HAP-1 (cell line): ENCODE measurements at regions not wholly inside any gene's neighbourhood (a gene's known extent, or its start where the extent isn't known, plus 50 kb on each side); places are given as distances from the start of the nearest gene placed in this dataset.
"Not testable (repeated sequence)": the region's sequence is repeated elsewhere in the genome, so short reads cannot be mapped to it uniquely, and the experiment has no call there.

Experiments
- DNase-seq, 2 experiments: peaks; one replicate each; pipeline ENCODE4 v3.0.0-alpha.2; 2016 to 2020; ENCODE audit warnings: low spot score in 2 of 2
- H3K27me3 ChIP-seq: fragments of 250-450 bp; sonication (Bioruptor Pico); 2 replicates; pipeline ENCODE4 v1.5.1; 2020; ENCODE audit warnings: low read depth, mild to moderate bottlenecking, moderate library complexity
- H3K36me3 ChIP-seq: fragments of 250-450 bp; sonication (Bioruptor Pico); replicated peaks from 2 replicates; pipeline ENCODE4 v1.5.1; 2020; ENCODE audit warnings: mild to moderate bottlenecking
- H3K4me1 ChIP-seq: fragments of 250-450 bp; sonication (Bioruptor Pico); 2 replicates; pipeline ENCODE4 v1.5.1; 2020; ENCODE audit warnings: mild to moderate bottlenecking
- H3K4me3 ChIP-seq: fragments of 250-450 bp; sonication (Bioruptor Pico); 2 replicates; pipeline ENCODE4 v1.5.1; 2020; ENCODE audit warnings: mild to moderate bottlenecking, moderate library complexity
- H3K9me3 ChIP-seq: fragments of 250-450 bp; sonication (Bioruptor Pico); 2 replicates; pipeline ENCODE4 v1.5.1; 2020; ENCODE audit warnings: mild to moderate bottlenecking, moderate library complexity
- in situ Hi-C: fragments of 300-500 bp; cut with MboI; formaldehyde crosslinking; loops from 3 replicates; pipeline ENCODE4 v1.14.3; 2020; ENCODE audit warnings: low sequenced_read_pairs, inconsistent platforms, mixed read lengths

GRCh38 chr6:132130626-132131298 lies 179.6 kb upstream of the CCN2 start:
- H3K9me3 ChIP-seq: no peaks in the 10 kb centered on the region
- no peak for DNase-seq
- H3K4me3 ChIP-seq: no peak overlapping the region
- peaks cover 9% of the 10 kb centered on the region; the same call in 1 of the 2 replicates for H3K4me1 ChIP-seq
- in situ Hi-C loops: no loop called here
- H3K36me3 ChIP-seq: no peaks in the 10 kb centered on the region
- no peaks in the 10 kb centered on the region for H3K27me3 ChIP-seq

GRCh38 chr6:132128424-132128823 lies 177.3 kb upstream of the CCN2 start:
- in situ Hi-C loops: no loop called here
- no peak for DNase-seq

GRCh38 chr6:132126150-132126549 lies 175.0 kb upstream of the CCN2 start:
- H3K27me3 ChIP-seq: no peaks in the 10 kb centered on the region
- no peak for DNase-seq
- no peaks in the 10 kb centered on the region for H3K36me3 ChIP-seq
- no peak overlapping the region for H3K4me3 ChIP-seq
- no peaks in the 10 kb centered on the region for H3K9me3 ChIP-seq
- in situ Hi-C loops: no loop called here
- H3K4me1 ChIP-seq: no peaks in the 10 kb centered on the region

More at GRCh38 chr6:132128424-132128823, 177.3 kb upstream of the CCN2 start:
- H3K36me3 ChIP-seq: no peaks in the 10 kb centered on the region
- peaks cover 9% of the 10 kb centered on the region; the same call in 1 of the 2 replicates for H3K4me1 ChIP-seq
- H3K9me3 ChIP-seq: no peaks in the 10 kb centered on the region
- no peak overlapping the region for H3K4me3 ChIP-seq
- no peaks in the 10 kb centered on the region for H3K27me3 ChIP-seq

GRCh38 chr6:132122871-132123270 lies 171.7 kb upstream of the CCN2 start:
- DNase-seq: no peak
- H3K27me3 ChIP-seq: no peaks in the 10 kb centered on the region
- in situ Hi-C loops: no loop called here

GRCh38 chr6:132122176-132122575 lies 171.0 kb upstream of the CCN2 start:
- in situ Hi-C loops: no loop called here
- H3K27me3 ChIP-seq: no peaks in the 10 kb centered on the region
- DNase-seq: no peak

More at GRCh38 chr6:132122871-132123270, 171.7 kb upstream of the CCN2 start:
- H3K9me3 ChIP-seq: no peaks in the 10 kb centered on the region
- H3K4me3 ChIP-seq: no peak overlapping the region
- no peaks in the 10 kb centered on the region for H3K4me1 ChIP-seq
- H3K36me3 ChIP-seq: no peaks in the 10 kb centered on the region

GRCh38 chr6:132118144-132118543 lies 167.0 kb upstream of the CCN2 start:
- Histone ChIP-seq H3K4me1 (no peaks in the 10 kb centered on the region), H3K36me3 (no peaks in the 10 kb centered on the region), H3K27me3 (no peaks in the 10 kb centered on the region), H3K9me3 (no peaks in the 10 kb centered on the region), H3K4me3 (no peak overlapping the region)
- no peak for DNase-seq
- in situ Hi-C loops: no loop called here

More at GRCh38 chr6:132122176-132122575, 171.0 kb upstream of the CCN2 start:
- no peaks in the 10 kb centered on the region for H3K9me3 ChIP-seq
- no peaks in the 10 kb centered on the region for H3K36me3 ChIP-seq
- no peak overlapping the region for H3K4me3 ChIP-seq
- no peaks in the 10 kb centered on the region for H3K4me1 ChIP-seq

GRCh38 chr6:132115714-132116366 lies 164.7 kb upstream of the CCN2 start:
- Histone ChIP-seq H3K27me3 (no peaks in the 10 kb centered on the region), H3K4me1 (no peaks in the 10 kb centered on the region), H3K9me3 (no peaks in the 10 kb centered on the region), H3K36me3 (no peaks in the 10 kb centered on the region), H3K4me3 (no peak overlapping the region)
- no peak for DNase-seq
- in situ Hi-C loops: no loop called here

- Histone ChIP-seq H3K27me3 (no peaks in the 10 kb centered on the region), H3K4me3 (no peak overlapping the region), H3K4me1 (no peaks in the 10 kb centered on the region), H3K36me3 (no peaks in the 10 kb centered on the region), H3K9me3 (no peaks in the 10 kb centered on the region; the same call in 1 of the 2 replicates)
- in situ Hi-C loops: no loop called here
- DNase-seq: no peak
These were observed 163.1 kb upstream of the CCN2 start for GRCh38 chr6:132114201-132114825.

- in situ Hi-C loops, H3K4me1 ChIP-seq: not testable (repeated sequence)
- DNase-seq: peak in 1 of 2 experiments; percentile 13
These were observed 158.6 kb upstream of the CCN2 start for GRCh38 chr6:132109752-132110151.

GRCh38 chr6:132107896-132108295 lies 156.7 kb upstream of the CCN2 start:
- Histone ChIP-seq H3K9me3 (no peaks in the 10 kb centered on the region; the same call in 1 of the 2 replicates), H3K36me3 (no peaks in the 10 kb centered on the region), H3K27me3 (no peaks in the 10 kb centered on the region), H3K4me3 (no peak overlapping the region), H3K4me1 (no peaks in the 10 kb centered on the region)
- no peak for DNase-seq
- in situ Hi-C loops: no loop called here

More at GRCh38 chr6:132109752-132110151, 158.6 kb upstream of the CCN2 start:
- H3K27me3 ChIP-seq, H3K4me3 ChIP-seq, H3K9me3 ChIP-seq, H3K36me3 ChIP-seq: not testable (repeated sequence)

GRCh38 chr6:132101535-132101934 lies 150.4 kb upstream of the CCN2 start:
- Histone ChIP-seq H3K36me3 (no peaks in the 10 kb centered on the region), H3K4me3 (no peak overlapping the region), H3K27me3 (no peaks in the 10 kb centered on the region), H3K9me3 (no peaks in the 10 kb centered on the region), H3K4me1 (no peaks in the 10 kb centered on the region)
- DNase-seq: no peak
- in situ Hi-C loops: no loop called here

GRCh38 chr6:132100388-132100990 lies 149.3 kb upstream of the CCN2 start:
- no peak overlapping the region for H3K4me3 ChIP-seq
- H3K9me3 ChIP-seq: no peaks in the 10 kb centered on the region
- in situ Hi-C loops: no loop called here
- H3K36me3 ChIP-seq: no peaks in the 10 kb centered on the region
- H3K27me3 ChIP-seq: no peaks in the 10 kb centered on the region
- no peaks in the 10 kb centered on the region for H3K4me1 ChIP-seq
- no peak for DNase-seq

GRCh38 chr6:132096996-132097395 lies 145.8 kb upstream of the CCN2 start:
- H3K4me3 ChIP-seq: no peak overlapping the region
- no peak for DNase-seq
- no peaks in the 10 kb centered on the region; the same call in 1 of the 2 replicates for H3K27me3 ChIP-seq
- in situ Hi-C loops: no loop called here
- H3K9me3 ChIP-seq: no peaks in the 10 kb centered on the region
- H3K4me1 ChIP-seq: no peaks in the 10 kb centered on the region
- no peaks in the 10 kb centered on the region for H3K36me3 ChIP-seq

- Histone ChIP-seq H3K4me3 (no peak overlapping the region), H3K36me3 (no peaks in the 10 kb centered on the region), H3K9me3 (no peaks in the 10 kb centered on the region), H3K4me1 (no peaks in the 10 kb centered on the region), H3K27me3 (peaks cover 4% of the 10 kb centered on the region; the same call in 1 of the 2 replicates)
- no peak for DNase-seq
- in situ Hi-C loops: no loop called here
These were observed 145.1 kb upstream of the CCN2 start for GRCh38 chr6:132096245-132096644.
